NCI-H226 (cell line): ENCODE measurements at regions not wholly inside any gene's neighbourhood (a gene's known extent, or its start where the extent isn't known, plus 50 kb on each side); places are given as distances from the start of the nearest gene placed in this dataset.

Experiments
- DNase-seq: peaks from one replicate; pipeline ENCODE4 v3.0.0-alpha.2; 2015

DNA sequence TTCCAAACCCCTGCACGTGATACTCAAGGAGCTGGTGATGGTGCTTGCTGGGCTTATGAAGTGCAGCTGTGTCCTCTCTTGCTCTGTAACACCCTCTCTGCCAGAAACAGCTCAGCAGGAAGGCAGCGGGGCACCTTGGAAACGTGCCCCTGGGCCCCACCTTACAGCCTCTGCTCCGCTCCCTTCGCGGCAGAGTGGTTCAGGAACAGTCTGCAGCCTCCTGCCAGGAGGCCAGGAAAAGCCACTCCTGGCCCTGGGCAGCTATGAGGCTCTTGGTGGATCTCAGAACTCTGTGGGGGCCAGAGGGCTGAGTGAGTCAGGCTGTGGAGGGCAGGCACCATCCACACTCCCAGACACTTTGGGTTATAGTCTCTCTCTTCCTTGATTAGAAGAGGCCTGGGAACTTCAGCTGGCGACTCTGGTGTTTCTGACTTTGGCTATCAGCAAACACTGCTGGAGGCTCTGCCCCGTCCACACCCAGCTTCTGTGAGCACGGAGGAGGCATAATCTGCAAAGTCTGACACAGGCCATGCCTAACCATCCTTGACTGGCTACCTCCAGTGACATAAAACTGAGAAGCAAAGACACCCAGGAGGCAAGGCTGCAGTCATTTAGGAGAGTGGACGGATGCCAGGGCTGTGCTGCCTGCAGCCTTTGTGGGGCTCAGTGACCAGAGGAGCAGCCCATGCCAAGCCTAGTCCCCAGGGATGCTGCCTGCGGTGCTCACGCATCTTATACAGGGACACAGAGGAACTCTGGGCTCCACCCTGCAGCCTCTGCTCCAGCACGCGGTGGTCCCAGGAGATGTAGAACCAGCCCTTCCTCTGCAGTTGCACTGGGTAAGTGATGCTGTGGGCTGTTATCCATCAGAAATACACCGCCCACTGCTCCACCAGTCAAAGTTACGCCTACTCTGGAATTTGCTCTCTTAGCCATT lies 65.3 kb downstream of the METRNL start:
- no peak for DNase-seq

DNA sequence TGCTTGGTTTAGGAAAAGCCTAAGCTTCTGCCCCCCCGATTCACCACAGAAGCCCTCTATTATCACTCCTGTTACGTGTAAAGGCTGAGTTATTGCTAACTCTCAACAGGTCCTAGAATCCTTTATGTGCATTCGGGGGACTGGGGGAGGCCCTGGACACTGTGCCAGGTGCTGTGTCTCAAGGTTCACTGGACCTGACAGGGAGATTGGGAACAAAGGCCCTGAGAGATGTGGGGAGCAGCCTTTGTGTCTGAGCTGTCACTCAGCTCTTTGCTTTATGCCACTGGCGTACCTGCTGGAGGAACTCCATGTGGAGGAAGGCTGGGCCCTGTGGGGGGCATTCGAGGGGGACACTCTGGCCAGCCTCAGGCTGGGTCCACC lies 65.9 kb downstream of the METRNL start:
- DNase-seq: no peak

DNA sequence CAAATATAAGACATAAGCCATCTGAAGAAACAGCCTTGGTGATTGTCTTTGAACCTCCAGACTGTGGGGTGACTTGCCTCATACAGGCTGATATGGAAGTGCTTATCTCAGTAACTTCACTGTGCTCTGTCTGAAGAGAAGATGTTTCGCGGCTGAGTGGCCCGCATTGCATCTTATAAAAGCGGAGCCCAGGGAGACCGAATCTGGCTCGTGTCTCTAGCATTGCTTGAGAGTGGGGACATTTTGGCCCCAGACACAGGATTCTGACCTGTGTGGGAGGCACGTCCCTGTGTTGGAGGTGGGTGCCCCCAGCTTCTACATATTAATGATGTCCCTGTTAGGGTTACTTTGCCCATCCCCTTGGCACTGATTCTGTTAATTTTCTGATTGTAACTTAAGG lies 66.4 kb downstream of the METRNL start:
- DNase-seq: no peak

DNA sequence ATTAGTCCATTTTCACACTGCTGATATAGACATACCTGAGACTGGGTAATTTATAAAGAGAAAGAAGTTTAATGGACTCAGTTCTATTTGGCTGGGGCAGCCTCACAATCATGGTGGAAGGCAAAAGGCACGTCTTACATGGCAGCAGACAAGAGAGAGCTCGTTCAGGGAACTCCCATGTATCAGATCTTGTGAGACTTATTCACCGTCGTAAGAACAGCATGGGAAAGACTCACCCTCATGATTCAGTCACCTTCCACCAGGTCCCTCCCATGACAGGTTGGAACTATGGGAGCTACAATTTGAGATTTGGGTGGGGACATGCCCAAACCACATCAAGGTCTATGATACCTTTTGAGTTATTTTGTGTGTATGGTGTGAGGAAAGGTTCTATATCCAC lies 66.9 kb downstream of the METRNL start:
- no peak for DNase-seq

DNA sequence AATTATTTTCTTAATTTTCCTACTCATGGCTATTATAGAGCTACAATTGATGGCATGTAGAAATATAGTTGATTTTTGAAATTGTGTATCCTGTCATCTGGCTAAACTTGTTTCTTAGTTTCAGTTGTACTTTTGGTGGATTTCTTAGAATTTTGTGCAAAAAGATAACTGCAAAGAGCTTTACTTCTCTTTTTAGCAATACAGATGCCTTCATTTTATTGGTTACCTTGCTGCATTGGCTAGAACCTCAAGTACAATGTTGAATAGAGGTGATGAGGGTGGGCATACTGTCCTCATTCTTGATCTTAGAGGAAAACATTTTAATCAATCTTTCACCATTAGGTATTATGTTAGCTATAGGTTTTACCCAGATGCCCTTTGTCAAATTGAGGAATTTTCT lies 67.9 kb downstream of the METRNL start:
- DNase-seq: no peak

DNA sequence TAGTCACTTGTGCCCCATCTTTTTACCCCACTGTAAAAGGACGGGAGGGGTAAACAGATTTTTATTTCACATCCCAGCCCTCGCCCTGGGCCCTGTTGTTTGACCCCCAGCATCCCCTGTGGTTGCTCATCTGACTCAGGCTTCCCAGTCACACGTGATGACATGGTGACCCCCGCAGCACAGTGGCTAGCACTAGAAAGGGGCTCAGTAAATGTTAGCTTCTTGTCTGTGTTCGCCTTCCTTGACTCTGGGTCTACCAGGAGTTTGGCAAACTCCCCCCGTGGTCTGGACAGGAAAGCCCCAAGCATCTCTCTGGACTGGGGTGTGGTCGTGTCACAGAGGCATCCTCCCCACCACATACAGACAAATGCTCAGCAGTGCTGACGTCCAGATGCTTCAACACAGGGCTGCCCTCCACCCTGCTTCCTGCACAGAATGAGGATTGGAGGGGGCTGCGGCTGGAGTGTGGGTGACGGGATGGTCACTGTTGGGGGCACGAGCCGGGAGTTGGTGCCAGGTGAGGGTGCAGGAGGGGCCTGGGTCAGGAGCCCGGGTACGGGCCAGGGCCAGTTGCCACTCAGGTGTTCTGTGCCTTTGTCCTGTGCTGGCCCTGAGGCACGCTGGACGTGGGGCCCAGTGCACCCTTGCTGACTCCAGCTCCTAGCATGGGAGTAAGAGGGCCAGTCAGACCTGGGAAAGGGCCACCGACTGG lies 69.1 kb downstream of the METRNL start:
- DNase-seq: no peak

DNA sequence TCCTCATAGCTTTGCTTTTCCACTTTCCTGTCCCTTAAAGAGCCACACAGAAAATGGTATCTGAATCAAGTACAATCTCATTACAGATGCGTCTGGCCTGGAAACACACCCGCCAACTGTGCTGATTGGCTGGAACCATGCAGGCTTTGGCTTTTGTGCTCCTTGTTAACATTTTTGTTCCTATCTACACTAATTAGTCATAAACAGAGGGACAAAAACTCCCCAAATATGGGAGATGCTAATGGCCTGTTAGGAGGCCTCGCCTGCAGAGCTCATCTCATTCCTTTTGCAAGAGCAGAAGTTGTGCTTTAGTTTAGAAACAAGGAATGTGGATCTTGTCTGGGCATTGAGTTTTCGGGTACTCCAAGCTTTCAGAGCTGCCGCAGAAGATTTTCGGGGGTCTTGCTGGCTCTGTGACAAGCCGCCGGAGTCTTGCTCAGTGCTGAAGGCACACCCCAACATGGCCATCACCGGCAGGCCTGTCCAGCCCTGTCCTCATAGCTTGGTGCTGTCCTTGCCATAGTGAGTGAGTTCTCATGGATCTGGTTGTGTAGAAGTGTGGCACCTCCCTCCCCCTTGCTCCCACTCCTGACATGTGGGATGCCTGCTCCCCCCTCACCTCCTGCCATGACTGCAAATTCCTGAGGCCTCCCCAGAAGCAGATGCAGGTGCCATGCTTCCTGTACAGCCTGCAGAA lies 69.8 kb downstream of the METRNL start:
- DNase-seq: no peak

DNA sequence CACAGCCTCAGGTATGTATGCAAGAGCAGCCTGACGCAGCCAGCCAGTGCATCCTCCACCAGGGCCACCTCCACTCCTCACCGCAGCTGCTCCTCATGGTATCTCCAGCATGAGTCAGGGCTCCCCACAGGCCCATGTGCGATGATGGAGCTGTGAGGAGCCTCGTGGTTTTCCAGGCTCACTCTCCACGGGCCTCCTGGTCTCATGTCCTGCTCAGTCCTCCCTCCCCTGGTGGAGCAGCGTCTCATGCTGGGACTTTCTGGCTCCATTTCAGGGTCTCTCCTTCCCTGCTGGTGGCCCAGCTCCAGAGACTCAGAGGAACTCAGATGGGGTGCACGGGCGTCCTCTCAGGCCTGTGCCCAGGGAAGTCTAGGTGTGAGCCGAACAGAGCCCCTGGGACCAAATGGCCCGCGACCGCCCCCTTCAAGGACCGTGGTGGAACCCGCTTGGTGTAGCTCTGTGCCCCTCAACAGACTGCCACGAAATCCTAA lies 70.4 kb downstream of the METRNL start:
- no peak for DNase-seq

DNA sequence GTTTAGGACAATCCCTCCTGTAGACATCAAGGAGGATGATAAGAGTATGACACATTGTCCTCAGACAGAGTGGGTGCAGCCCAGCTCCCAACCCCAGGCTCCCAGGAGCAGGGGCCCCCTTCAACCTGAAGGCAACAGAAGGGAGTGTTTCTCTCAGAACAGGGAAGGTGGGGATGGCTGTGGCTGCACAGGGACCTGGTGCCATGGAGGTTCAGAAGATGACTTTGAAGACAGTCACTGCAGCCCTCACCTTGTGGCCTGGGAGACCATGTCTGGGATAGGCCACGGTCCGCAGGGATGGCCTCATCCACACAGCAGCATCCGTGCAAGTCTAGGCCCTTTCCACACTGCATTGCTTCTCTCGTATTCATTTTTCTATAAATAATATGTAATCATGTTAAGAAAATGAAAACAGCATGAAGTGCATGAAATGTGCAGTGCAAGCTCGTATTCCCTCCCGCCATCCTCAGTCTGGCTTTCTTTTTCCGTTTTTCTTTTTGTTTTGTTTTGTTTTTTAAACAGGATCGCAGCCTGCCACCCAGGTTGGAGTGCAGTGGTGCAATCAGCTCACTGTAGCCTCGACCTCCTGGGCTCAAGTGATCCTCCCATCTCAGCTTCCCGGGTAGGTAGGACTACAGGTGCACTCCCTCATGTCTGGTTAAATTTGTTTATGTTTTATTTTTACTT lies 71.1 kb downstream of the METRNL start:
- no peak for DNase-seq

DNA sequence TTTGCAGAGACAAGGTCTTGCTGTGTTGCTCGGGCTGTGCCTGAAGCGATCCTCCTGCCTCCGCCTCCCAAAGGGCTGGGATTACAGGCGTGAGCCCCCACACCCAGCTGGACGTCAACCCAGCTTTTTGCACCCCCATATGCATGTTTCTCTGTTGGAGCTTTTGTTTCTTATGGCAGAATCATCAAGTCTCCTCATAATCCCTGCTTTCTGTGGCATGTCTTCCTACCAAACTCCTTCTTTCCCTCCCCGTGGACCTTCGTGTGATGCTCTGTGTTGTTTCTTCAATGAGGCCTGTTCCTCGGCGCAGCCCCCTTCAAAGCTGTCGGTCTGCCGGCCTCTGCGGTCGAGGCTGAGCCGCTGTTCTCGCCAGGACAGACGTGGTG lies 71.6 kb downstream of the METRNL start:
- no peak for DNase-seq

DNA sequence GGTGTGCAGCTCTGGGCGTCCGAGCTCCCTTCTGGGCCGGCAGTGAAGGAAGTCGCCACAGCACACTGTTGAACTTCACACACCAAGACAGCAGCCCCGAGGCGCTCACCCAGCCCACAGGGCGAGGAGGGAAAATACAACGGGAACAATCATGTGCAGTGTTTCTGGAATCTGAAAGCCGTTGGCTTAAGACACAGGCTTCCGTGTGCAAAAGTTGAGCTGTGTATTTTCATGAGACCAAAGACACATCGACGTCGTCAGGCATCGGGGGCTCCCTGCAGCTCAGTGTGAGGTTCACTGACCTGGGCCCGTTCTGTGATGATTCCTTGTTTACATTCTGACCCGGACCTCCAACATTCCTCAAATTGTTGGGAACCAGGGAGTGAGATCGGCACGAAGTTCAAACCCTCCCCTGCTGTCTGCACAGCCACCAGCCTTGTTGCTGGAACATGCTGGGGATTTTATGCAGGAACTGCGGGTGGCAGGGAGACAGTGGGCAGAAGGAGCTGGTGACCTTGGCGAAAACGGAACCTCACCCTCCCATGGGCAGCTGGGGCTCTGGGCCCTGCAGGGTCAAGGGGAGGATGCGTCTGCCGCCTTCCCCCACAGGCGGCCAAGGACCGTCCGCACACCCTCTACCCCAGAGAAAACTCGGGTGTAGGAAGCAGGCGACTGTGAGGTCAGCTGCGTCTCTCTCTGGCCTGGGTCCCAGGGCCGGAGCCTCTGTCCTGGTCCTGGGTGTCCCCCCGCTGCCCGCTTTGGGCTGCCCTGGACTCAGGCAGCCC lies 72.2 kb downstream of the METRNL start:
- no peak for DNase-seq

DNA sequence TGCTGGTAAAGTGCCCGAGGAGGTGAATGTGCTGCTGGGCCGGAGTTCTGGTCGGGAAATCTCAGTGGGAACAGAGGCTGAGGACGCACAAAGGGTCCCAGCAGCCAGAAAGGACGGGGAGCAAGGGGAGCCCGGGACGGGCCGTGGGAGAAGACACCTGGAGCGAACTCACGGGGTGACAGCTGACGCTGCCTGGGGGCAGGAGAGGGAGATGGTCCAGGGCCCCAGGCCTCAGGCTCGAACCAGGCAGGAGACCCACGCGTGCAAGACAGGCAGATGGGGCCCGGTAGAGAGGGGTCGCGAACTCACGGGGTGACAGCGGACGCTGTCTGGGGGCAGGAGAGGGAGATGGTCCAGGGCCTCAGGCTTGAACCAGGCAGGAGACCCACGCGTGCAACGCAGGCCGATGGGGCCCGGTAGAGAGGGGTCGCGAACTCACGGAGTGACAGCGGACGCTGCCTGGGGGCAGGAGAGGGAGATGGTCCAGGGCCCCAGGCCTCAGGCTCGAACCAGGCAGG lies 72.9 kb downstream of the METRNL start:
- DNase-seq: no peak

DNA sequence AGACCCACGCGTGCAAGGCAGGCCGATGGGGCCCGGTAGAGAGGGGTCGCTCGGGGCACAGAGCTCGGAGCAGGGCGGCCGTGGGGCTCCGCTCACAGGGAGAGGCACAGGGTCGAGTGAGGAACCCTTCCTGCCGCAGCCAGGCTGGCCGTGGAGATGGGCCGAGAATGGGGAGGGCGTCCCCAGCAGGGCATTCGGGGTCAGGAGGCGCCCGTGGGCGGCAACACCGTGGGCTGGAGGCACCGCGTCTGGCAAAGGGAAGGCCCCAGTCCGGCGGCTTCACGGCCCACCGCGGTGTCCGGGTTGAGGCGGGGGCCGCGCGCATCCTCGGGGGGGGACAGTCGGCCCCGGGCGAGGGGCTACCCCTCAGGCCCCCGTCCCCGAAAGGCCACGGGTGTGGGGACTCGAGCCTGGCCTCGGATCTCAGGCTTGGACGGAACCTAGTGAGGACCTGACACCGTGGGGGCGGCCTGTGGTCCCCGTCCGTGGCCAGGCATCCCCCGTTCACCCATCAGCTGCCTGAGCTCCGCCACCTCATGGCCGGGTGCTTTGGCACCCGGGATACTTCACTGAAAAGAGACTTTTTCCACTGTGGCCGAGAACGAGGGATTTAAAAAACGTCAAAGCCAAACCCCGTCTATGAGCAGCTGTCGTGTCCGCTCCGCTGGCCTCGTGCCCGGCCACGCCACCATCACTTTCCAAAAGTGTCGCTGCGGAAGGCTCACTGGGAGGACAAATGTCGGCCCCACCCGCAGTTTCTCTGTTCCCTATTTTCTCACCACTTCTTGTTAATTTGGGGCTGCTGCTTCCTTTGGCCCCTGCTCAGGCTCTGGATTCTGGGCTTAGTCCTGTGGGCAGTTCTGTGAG lies 73.6 kb downstream of the METRNL start:
- DNase-seq: no peak

DNA sequence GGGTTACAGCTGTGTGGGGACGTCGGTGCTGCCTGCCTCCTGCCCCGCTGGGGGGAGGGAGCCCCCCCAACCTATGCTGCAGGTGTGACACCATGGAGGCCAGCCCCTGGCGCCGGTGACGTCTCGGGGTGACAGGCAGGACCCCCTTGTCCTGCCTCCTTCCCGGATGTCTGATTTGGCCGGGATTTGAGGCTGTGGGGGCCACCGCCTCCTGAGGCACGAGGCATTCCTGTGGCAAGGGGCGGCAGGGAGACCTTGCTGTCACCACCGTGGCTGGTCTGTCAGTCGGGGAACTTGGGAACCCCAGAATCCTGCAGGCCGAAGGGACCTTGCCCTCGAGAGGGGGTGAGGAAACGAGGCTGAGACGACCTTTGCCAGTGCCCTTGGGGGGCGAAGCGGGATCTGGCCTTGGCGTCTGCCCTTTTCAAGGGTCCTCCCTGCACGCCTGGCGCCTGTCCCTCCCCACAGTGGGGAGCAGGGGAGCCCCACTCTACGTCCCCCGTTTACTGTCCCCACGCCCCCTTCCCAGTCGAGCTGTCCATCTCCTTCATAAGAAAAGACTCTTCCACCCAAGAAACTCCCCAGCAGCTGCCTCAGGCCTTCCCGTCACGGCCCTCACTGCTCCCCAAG lies 74.4 kb downstream of the METRNL start:
- no peak for DNase-seq

DNA sequence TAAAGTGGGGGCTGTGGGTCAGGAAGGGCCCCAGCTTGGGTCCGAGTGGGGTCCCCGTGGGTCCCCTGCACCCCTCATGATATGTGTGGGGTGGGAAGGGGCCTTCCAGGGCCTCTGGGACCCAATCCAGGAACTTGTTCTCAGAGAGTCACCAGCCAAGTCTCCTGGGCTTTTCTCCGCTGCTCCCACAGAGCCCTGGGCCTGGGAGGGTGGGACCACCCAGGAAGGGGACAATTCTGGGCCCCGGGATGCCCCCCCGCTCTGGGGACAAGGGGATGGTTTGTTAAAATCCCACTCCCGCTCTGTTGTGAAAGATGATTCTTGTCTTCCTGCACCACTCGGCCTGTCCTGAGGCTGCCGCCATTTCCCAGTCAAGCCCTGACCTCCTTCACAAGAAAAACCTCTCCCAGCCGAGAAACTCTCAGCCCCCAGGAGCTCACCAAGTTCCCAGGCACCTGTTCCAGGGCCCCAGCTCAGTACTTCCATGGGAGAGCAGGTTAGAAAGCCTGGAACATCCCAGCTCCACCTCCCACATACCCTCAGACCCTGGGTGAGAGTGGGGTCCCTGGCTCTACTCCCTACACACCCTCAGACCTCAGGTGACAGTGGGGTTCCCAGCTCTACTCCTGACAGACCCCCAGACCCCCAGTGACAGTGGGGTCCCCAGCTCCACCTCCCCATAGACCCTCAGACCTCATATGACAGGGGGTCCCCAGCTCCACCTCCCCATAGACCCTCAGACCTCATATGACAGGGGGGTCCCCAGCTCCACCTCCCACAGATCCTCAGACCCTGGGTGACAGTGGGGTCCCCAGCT lies 75.1 kb downstream of the METRNL start:
- DNase-seq: no peak

DNA sequence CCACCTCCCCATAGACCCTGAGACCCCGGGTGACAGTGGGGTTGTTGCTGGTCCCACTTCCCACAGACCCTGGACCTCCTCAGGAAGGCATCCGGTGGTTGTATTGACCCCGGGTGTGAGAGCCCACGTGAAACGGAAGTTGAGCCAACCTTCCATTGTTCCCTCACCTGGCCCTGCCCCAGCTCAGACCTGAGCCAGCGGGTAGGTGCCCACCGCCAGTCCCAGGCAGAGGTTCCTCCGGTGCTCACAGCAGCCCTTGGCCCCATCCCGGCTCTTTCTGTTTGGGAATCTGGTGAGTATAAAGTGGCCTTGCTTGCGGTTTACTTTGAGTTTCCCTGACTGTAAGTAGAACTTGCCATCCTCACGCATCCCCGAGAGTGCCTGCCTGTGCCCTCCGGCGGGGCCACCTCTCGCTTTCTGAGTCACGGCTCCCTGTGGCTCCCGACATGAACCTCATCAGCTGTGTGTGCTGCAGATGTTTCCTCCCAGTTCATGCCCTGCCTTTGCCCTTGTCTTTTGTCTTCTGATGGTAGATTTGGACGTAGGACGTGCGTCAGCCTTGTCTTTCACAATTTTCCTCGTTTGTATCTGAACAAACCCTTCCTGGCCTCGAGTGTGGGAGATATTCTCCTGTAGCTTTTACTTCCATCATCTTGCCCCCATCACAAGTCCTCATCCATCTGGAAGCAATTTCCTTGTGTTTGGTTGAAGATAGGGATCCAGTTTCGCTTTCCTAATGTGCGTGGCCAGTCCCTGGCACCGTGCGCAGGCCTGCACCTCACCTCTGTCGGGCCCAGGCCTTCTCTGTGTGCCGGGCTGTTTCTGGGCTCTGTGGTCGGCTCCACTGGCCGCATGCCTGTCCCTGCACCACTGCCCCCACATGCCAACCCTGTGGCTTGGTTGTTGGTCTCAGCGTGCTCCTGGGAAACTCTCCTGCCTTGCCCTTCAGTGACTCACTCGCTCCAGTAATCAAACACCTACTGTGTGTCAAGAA lies 76.0 kb downstream of the METRNL start:
- no peak for DNase-seq

DNA sequence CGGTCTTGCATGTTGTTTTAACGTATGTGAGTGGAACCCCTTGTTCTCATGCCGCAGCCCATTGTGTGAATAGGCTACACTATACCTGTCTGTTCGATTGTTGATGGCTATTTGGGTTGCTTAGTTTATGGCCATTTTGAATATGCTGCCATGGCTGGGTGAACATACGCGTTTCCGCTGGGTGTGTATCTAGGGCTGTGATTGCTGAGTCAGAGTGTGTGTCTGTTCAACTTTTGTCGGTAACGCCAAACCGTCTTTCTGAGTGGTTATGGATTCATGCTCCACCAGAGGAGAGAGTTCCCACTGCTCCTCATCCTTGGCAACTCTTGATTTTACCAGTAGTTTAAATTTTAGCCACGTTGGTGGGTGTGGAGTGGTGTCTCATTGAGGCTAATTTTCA lies 77.0 kb downstream of the METRNL start:
- no peak for DNase-seq
